Retinal pigment epithelial cell (primary cell): ENCODE measurements at regions not wholly inside any gene's neighbourhood (a gene's known extent, or its start where the extent isn't known, plus 50 kb on each side); places are given as distances from the start of the nearest gene placed in this dataset.

ENCODE experiments used
- DNase-seq: peaks from one replicate; pipeline ENCODE4 v3.0.0-alpha.2; 2010; ENCODE audit warnings: low read depth
- H3K4me3 ChIP-seq: 2 replicates; pipeline ENCODE4 v1.5.1; 2011; ENCODE audit warnings: mild to moderate bottlenecking, low read length, control low read depth, moderate library complexity
- TF ChIP-seq, protein P1 (sequence below): conservative IDR thresholded peaks from 2 replicates; pipeline ENCODE4 v1.5.1; 2011; ENCODE audit warnings: low read depth, low read length, control low read depth, inconsistent platforms

DNA sequence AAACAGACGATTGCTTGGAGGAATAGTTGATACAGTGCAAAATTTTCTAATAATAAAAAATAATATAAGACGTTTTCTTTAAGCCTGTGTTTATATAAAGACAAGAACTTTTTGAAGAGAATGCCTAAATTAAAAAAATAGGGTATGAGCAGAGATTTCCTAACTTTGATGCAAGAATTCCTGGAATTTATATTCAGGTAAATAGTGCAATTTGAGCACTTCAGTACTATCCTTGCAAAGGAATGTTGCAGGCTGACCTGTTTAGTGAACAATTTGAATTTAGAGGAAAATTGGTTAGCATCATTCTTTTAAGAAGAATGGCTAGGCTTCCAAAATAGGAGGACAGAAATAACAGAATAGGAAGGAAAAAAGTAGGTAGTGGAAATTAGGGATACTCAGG lies 1172.3 kb downstream of the HACE1 start:
- no peak for DNase-seq
- TF ChIP-seq, protein P1, sequence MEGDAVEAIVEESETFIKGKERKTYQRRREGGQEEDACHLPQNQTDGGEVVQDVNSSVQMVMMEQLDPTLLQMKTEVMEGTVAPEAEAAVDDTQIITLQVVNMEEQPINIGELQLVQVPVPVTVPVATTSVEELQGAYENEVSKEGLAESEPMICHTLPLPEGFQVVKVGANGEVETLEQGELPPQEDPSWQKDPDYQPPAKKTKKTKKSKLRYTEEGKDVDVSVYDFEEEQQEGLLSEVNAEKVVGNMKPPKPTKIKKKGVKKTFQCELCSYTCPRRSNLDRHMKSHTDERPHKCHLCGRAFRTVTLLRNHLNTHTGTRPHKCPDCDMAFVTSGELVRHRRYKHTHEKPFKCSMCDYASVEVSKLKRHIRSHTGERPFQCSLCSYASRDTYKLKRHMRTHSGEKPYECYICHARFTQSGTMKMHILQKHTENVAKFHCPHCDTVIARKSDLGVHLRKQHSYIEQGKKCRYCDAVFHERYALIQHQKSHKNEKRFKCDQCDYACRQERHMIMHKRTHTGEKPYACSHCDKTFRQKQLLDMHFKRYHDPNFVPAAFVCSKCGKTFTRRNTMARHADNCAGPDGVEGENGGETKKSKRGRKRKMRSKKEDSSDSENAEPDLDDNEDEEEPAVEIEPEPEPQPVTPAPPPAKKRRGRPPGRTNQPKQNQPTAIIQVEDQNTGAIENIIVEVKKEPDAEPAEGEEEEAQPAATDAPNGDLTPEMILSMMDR = no peak
- no peak overlapping the region for H3K4me3 ChIP-seq

DNA sequence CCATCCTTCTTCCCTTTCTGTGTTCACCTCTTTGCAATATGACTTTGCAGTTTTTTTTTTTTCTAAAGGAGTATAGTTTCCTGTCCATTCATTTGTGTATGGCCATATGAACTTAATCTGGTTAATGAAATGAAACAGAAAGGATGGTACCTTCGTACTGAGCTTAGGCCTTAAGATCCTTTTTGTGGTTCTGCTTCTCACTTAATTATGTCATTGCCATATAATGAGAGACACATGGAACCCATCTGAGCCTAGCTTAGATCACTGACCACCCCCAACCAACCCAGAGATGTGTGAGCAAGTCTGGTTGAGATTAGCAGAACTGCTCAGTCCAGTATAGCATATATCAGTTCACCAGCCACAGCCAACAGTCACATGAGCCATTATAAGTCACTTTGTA lies 1179.6 kb downstream of the HACE1 start:
- no peak for DNase-seq
- TF ChIP-seq, protein P1 = no peak
- no peak overlapping the region for H3K4me3 ChIP-seq

DNA sequence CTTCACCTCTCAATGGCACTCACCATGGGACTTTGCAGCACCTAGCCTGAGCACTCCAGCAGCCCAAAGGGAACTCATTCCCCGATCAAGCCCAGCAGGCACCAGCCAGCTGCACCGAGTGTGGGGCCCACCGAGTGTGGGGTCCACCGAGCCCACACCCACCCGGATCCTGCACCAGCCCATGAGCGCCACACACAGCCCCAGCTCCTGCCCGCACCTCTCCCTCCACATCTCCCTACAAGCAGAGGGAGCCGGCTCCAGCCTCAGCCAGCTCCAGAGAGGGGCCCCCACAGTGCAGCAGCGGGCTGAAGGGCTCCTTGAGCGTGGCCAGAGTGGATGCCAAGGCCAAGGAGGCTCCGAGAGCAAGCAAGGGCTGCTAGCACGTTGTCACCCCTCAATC lies 1182.4 kb downstream of the HACE1 start:
- TF ChIP-seq, protein P1 = no peak
- no peak overlapping the region for H3K4me3 ChIP-seq
- no peak for DNase-seq

DNA sequence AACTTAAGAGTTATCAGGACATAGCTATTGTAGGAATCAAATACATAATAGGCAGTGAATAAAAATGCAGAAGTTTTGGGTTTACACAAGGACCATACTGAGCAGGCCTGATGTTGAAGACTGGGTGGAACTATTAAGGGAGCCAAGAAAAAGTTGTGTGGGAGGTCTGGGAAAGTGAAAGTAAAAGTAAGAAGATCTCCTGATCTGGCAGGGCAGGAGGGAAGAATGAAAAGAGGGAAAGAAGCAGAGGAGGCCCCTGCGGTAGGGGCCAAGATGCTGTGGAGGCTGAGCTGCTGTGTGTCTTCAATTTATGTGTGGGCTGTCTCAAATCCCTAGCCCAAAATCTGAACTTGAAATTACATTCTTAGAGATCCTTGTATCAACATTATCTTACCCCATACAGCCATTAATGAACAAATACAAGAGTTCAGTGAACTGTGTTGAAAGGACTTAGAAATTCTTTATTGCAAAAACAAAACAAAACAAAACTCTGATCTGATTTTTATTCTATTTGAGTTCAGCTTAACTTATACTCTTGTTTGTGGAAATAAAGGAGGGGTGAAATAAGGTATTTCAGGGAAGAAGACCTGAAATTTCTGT lies 1183.8 kb downstream of the HACE1 start:
- no peak overlapping the region for H3K4me3 ChIP-seq
- no peak for DNase-seq
- TF ChIP-seq, protein P1 = no peak

DNA sequence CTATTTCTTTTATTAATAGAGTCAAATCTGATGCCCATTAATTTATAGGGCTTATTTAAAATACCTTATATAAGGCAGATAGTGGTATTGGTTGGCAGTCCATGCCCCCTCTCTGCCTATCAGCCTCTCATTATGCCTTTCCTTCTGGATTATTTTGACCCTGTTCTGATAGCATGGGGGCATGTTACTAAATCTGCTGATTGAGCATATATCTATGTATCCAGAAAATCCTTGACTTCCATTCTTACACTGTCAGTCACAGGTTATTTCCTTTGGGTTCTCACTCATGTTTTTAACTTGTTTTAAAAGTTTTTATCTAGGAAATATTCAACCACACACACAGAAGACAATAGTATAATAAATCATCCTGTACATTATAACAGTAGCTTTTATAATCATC lies 1184.9 kb downstream of the HACE1 start:
- TF ChIP-seq, protein P1 = no peak
- no peak for DNase-seq
- H3K4me3 ChIP-seq = no peak overlapping the region

DNA sequence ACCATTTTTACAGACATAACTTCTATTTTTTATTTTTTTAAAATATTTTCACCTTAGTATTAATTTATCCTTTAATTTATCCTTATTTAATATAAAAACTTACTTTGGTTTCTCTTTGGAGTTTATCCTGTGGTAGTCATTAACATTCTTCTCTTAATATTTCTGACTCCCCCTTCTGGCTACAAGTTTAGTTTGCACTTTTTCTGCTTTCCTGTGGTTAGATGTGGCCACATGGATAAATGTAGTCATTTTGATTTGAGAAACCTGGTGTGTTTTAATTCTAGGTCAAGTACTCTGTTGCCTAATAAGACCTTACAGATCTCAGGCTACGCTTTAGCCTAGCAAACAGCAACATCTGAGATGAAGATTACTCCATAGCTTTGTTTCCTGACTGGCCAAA lies 1187.5 kb downstream of the HACE1 start:
- DNase-seq = peak; percentile 22
- TF ChIP-seq, protein P1 = peak; percentile 52
- no peak overlapping the region for H3K4me3 ChIP-seq

- H3K4me3 ChIP-seq = no peak overlapping the region
- no peak for DNase-seq
- TF ChIP-seq, protein P1 = no peak
Observed at GRCh38 chr6:103629613-103630012, 1230.1 kb downstream of the HACE1 start.
